ENCODE measurements at regions not wholly inside any gene's neighbourhood (a gene's known extent, or its start where the extent isn't known, plus 50 kb on each side); places are given as distances from the start of the nearest gene placed in this dataset.
"Not testable (repeated sequence)": the region's sequence is repeated elsewhere in the genome, so short reads cannot be mapped to it uniquely, and the experiment has no call there.

DNA sequence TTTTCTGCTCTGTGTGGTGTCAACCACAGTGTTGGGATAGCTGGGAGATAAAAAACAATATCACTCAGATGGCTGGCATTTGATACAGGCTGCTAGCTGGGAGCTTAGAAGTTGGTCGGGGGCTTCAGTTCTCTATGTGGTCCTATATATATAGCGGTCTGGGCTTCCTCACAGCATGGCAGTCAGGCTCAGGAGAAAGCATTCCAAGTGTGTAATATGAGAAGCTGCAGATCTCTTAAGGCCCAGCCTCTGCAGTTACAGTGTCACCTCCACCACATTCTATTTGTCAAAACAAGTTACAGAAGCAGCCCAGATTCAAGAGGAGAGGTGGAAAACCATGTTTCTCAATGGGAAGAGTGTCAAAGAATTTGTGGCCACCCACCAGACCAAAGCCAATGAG, 108.1 kb upstream of the NIPBL start:
- no peak for DNase-seq
- Mint-ChIP-seq H3K9me3 (peaks cover 5% of the 10 kb centered on the region), H3K27ac (no peak overlapping the region), H3K36me3 (ENCODE audit: low read depth) (no peaks in the 10 kb centered on the region), H3K4me3 (no peak overlapping the region), H3K4me1 (ENCODE audit: low read depth) (no peaks in the 10 kb centered on the region), H3K27me3 (peaks cover 14% of the 10 kb centered on the region)

DNA sequence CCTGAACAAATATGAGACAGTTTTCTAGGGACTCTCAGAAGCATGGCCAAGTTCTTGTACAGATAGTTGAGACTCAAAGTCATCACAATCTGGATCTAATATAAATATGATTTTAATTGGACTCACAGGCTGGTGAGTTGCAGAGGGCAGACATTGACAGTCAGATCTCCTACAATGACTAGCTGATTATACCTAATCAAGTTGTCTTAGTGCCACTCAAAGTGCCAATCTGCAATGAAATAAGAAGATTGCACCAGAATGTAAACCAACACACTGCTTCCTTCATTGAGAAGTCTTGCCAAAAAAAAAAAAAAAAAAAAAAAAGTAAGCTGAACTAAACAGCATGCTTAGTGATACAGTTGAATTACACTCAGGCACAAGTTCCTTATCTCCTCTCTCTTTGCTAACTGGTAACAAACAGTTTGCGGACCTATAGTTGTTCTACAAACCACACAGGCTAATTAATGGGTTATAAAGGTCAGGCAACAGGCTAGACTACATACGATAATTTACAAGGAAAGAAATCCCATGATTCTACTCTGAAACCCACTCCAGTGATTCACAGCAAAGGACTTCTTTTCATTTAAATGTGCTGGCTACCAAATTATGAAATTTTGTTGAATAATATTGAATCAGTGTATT, 107.3 kb upstream of the NIPBL start:
- Mint-ChIP-seq H3K4me1 (ENCODE audit: low read depth) (no peaks in the 10 kb centered on the region), H3K9me3 (peaks cover 5% of the 10 kb centered on the region), H3K27ac (no peak overlapping the region), H3K4me3 (no peak overlapping the region), H3K27me3 (peaks cover 14% of the 10 kb centered on the region), H3K36me3 (ENCODE audit: low read depth) (no peaks in the 10 kb centered on the region)
- no peak for DNase-seq

DNA sequence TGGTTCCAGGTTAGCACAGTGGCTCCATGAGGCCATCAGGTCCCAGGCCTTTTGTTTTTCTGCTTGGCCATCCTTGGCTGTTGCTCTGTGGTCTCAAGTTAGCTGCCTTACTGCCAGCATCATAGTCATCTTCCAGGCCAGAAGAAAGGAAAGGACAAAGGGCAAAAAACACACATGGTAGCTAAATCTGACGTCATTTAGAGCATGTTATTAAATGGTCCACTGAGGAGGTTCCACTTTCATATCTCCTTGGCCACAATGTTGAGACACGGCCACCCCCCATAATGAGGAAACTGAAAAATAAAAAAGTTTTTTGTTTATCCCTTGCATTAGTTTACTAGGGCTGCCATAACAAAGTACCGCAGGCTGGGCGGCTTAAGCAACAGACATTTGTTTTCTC, 106.4 kb upstream of the NIPBL start:
- H3K4me3 Mint-ChIP-seq: no peak overlapping the region
- H3K9me3 Mint-ChIP-seq: peaks cover 5% of the 10 kb centered on the region
- no peak for DNase-seq
- H3K36me3 Mint-ChIP-seq (ENCODE audit: low read depth): no peaks in the 10 kb centered on the region
- no peak overlapping the region for H3K27ac Mint-ChIP-seq
- peaks cover 14% of the 10 kb centered on the region for H3K27me3 Mint-ChIP-seq
- H3K4me1 Mint-ChIP-seq (ENCODE audit: low read depth): no peaks in the 10 kb centered on the region

DNA sequence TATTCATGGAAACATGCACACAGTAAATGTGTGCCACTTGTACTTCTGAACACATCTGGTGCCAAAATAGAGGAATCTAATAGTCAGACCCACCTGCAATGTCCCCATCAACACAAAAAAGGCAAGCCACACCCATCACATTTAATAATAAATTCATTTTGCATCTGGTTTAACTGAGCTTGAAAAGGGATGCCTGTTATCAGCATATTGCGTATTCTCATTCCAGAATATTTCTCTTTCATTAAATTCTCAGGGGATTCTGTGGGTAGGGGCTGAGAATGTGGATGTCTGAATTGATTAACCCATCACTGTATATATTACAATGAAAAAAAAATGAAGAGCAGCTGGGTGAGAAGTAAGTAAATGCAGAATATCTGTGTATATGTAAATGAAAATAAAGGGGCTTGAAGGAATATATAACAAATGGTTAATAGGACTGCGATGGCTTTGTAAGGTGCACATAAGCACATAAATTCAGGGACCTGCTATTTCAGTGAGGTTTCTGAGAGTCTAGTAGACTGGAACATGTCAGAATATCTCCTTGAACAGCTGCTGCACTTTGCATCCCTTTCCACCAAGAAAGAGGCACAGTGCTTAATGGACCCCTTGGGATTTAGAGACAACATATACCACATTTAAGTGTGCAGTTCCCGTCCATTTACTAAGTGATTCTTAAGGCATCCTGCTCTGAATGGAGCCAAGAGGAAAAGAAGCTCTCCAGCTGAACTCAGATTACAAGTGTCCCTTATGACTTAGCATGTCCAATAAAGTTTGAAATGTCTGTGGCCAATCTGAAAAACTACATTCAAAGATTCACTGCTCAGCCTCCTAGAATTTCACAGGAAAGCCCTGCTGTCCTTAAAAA, 104.1 kb upstream of the NIPBL start:
- Mint-ChIP-seq H3K27me3 (peaks cover 14% of the 10 kb centered on the region), H3K4me3 (no peak overlapping the region), H3K9me3 (no peaks in the 10 kb centered on the region), H3K27ac (no peak overlapping the region), H3K4me1 (ENCODE audit: low read depth) (no peaks in the 10 kb centered on the region), H3K36me3 (ENCODE audit: low read depth) (no peaks in the 10 kb centered on the region)
- DNase-seq: no peak

- H3K27ac Mint-ChIP-seq: no peak overlapping the region
- no peaks in the 10 kb centered on the region for H3K9me3 Mint-ChIP-seq
- H3K4me1 Mint-ChIP-seq (ENCODE audit: low read depth): no peaks in the 10 kb centered on the region
- no peak for DNase-seq
- no peaks in the 10 kb centered on the region for H3K36me3 Mint-ChIP-seq (ENCODE audit: low read depth)
- peaks cover 29% of the 10 kb centered on the region for H3K27me3 Mint-ChIP-seq
- H3K4me3 Mint-ChIP-seq: no peak overlapping the region
Observed at GRCh38 chr5:36777105-36777757, 99.3 kb upstream of the NIPBL start.

DNA sequence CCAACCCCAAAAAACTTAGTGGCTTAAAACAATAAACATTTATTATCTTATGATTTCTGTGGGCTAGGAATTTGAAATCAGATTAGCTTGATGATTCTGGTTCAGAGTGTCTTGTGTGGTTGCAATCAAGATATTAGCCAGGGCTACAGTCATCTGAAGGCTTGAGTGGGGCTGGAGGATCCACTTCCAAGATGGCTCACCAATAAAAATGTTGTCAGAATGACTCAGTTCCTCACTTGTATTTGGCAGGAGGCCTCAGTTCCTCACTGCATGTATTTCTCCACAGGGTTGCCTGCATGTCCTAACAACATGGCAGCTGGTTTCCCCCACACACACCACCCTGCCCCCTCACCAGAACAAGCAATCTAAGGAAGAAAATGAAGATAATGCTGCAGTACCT, 98.2 kb upstream of the NIPBL start:
- no peak for DNase-seq
- H3K27me3 Mint-ChIP-seq: peaks cover 28% of the 10 kb centered on the region
- no peaks in the 10 kb centered on the region for H3K9me3 Mint-ChIP-seq
- H3K4me3 Mint-ChIP-seq: no peak overlapping the region
- H3K36me3 Mint-ChIP-seq (ENCODE audit: low read depth): no peaks in the 10 kb centered on the region
- H3K27ac Mint-ChIP-seq: no peak overlapping the region
- no peaks in the 10 kb centered on the region for H3K4me1 Mint-ChIP-seq (ENCODE audit: low read depth)

DNA sequence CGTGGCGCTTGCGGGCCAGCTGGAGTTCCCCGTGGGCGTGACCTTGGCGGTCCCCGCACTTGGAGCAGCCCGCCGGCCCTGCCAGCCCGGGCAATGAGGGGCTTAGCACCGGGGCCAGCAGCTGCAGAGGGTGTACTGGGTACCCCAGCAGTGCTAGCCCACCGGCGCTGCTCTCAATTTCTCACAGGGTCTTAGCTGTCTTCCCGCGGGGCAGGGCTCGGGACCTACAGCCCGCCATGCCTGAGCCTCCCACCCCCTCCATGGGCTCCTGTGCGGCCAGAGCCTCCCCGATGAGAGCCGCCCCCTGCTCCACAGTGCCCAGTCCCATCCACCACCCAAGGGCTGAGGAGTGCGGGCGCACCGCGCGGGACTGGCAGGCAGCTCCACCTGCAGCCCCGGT, 94.0 kb upstream of the NIPBL start:
- not testable (repeated sequence) for H3K27ac Mint-ChIP-seq; H3K9me3 Mint-ChIP-seq; H3K4me3 Mint-ChIP-seq; DNase-seq; H3K36me3 Mint-ChIP-seq (ENCODE audit: low read depth); H3K4me1 Mint-ChIP-seq (ENCODE audit: low read depth)
- peaks cover 16% of the 10 kb centered on the region for H3K27me3 Mint-ChIP-seq

GRCh38 chr5:36786448-36787012, 90.0 kb upstream of the NIPBL start:
- no peak overlapping the region for H3K4me3 Mint-ChIP-seq
- H3K9me3 Mint-ChIP-seq: no peaks in the 10 kb centered on the region
- no peaks in the 10 kb centered on the region for H3K4me1 Mint-ChIP-seq (ENCODE audit: low read depth)
- DNase-seq: no peak
- no peaks in the 10 kb centered on the region for H3K36me3 Mint-ChIP-seq (ENCODE audit: low read depth)
- H3K27me3 Mint-ChIP-seq: peaks cover 6% of the 10 kb centered on the region
- H3K27ac Mint-ChIP-seq: no peak overlapping the region

DNA sequence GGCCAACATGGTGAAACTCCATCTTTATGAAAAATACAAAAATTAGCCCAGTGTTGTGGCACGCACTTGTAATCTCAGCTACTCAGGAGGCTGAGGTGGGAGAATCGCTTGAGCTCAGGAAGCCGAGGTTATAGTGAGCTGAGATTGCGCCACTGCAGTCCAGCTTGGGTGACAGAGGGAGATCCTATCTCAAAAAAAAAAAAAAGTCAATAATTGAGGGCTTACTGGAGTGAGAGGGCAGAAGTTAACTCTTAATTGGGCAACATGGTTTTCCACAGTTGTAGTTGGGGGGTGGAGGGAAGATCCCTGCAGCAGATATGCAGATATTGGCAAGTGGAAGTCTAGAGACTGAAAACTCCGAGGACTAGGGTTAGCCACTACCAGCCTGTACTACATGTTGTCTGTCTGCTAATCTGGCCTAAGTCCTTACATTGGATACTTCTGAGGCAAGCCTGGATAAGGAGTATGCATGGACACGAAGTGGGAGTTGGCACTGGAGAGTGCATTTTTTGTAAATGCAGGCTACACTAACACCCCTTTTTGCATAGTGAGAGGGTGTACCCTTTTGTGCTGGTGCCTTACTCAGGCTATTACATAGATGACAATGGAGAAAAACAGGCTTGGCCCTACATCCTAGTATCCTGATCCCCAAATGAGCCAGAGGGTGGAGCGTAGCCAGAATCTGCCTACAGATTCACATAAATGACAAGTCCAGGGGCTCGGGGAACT, 89.0 kb upstream of the NIPBL start:
- Mint-ChIP-seq H3K4me3 (no peak overlapping the region), H3K27ac (no peak overlapping the region), H3K9me3 (no peaks in the 10 kb centered on the region), H3K27me3 (peaks cover 6% of the 10 kb centered on the region), H3K36me3 (ENCODE audit: low read depth) (no peaks in the 10 kb centered on the region), H3K4me1 (ENCODE audit: low read depth) (no peaks in the 10 kb centered on the region)
- DNase-seq: no peak

DNA sequence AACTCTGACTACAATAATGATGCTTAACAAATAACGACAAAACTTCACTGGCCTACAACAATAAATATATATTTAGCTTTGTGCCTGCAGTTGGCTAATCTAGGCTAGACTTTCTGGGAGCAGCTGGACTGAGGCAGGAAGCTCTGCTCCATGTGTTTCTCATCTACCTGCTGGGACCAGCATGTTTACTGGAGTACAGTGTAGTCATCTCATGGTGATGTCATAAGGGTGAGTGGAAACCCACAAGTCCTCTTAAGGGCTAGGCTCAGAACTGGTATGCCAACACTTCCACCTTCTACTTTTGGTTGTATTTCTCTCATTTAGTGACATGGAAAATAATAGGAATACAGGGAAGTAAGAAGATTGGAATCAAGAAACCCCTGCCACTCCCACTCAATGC, 85.7 kb upstream of the NIPBL start:
- DNase-seq: no peak
- Mint-ChIP-seq H3K4me3 (no peak overlapping the region), H3K36me3 (ENCODE audit: low read depth) (no peaks in the 10 kb centered on the region), H3K27me3 (peaks cover 9% of the 10 kb centered on the region), H3K9me3 (no peaks in the 10 kb centered on the region), H3K27ac (no peak overlapping the region), H3K4me1 (ENCODE audit: low read depth) (no peaks in the 10 kb centered on the region)

GRCh38 chr5:36792560-36793180, 83.9 kb upstream of the NIPBL start:
- Mint-ChIP-seq H3K27ac (no peak overlapping the region), H3K36me3 (ENCODE audit: low read depth) (no peaks in the 10 kb centered on the region), H3K4me1 (ENCODE audit: low read depth) (no peaks in the 10 kb centered on the region), H3K27me3 (peaks cover 12% of the 10 kb centered on the region), H3K4me3 (no peak overlapping the region), H3K9me3 (no peaks in the 10 kb centered on the region)
- no peak for DNase-seq

- no peaks in the 10 kb centered on the region for H3K36me3 Mint-ChIP-seq (ENCODE audit: low read depth)
- H3K27ac Mint-ChIP-seq: no peak overlapping the region
- peaks cover 10% of the 10 kb centered on the region for H3K27me3 Mint-ChIP-seq
- H3K9me3 Mint-ChIP-seq: no peaks in the 10 kb centered on the region
- H3K4me3 Mint-ChIP-seq: no peak overlapping the region
- no peaks in the 10 kb centered on the region for H3K4me1 Mint-ChIP-seq (ENCODE audit: low read depth)
- no peak for DNase-seq
Observed at GRCh38 chr5:36795366-36795765, 81.2 kb upstream of the NIPBL start.

GRCh38 chr5:36796155-36796554, 80.4 kb upstream of the NIPBL start:
- DNase-seq: no peak
- Mint-ChIP-seq H3K4me1 (ENCODE audit: low read depth) (no peaks in the 10 kb centered on the region), H3K27ac (no peak overlapping the region), H3K9me3 (no peaks in the 10 kb centered on the region), H3K36me3 (ENCODE audit: low read depth) (no peaks in the 10 kb centered on the region), H3K27me3 (peaks cover 9% of the 10 kb centered on the region), H3K4me3 (no peak overlapping the region)

- Mint-ChIP-seq H3K4me3 (no peak overlapping the region), H3K27ac (no peak overlapping the region), H3K4me1 (ENCODE audit: low read depth) (no peaks in the 10 kb centered on the region), H3K36me3 (ENCODE audit: low read depth) (no peaks in the 10 kb centered on the region), H3K27me3 (peaks cover 11% of the 10 kb centered on the region), H3K9me3 (no peaks in the 10 kb centered on the region)
- no peak for DNase-seq
Observed at GRCh38 chr5:36801523-36801922, 75.0 kb upstream of the NIPBL start.

All from activated T-cell treated with anti-CD3 and anti-CD28 coated beads, Interleukin-2, amount 50 U/mL, for 24 hours (primary cell).